Osteocyte (in vitro differentiated cells): ENCODE measurements at regions not wholly inside any gene's neighbourhood (a gene's known extent, or its start where the extent isn't known, plus 50 kb on each side); places are given as distances from the start of the nearest gene placed in this dataset.

ENCODE experiments used
- DNase-seq: peaks from one replicate; pipeline ENCODE4 v3.0.0; 2021; ENCODE audit warnings: mixed read lengths; ENCODE audit not compliant: unreplicated experiment; ENCODE audit errors: extremely low spot score
- H3K27ac Mint-ChIP-seq: one replicate; pipeline ENCODE4 v1.8.0; 2021; ENCODE audit warnings: mild to moderate bottlenecking, mixed read lengths; ENCODE audit not compliant: unreplicated experiment
- H3K27me3 Mint-ChIP-seq: one replicate; pipeline ENCODE4 v1.8.0; 2021; ENCODE audit warnings: mixed read lengths; ENCODE audit not compliant: unreplicated experiment
- H3K36me3 Mint-ChIP-seq: one replicate; pipeline ENCODE4 v1.8.0; 2021; ENCODE audit warnings: mixed read lengths; ENCODE audit not compliant: unreplicated experiment
- H3K4me1 Mint-ChIP-seq: one replicate; pipeline ENCODE4 v1.8.0; 2021; ENCODE audit warnings: mixed read lengths; ENCODE audit not compliant: unreplicated experiment
- H3K4me3 Mint-ChIP-seq: one replicate; pipeline ENCODE4 v1.8.0; 2021; ENCODE audit warnings: mild to moderate bottlenecking, moderate library complexity, mixed read lengths; ENCODE audit not compliant: unreplicated experiment
- H3K9me3 Mint-ChIP-seq: one replicate; pipeline ENCODE4 v1.8.0; 2021; ENCODE audit warnings: mixed read lengths; ENCODE audit not compliant: unreplicated experiment
- CTCF ChIP-seq: fragments of 200-600 bp; sonication (generic); IDR thresholded peaks from 2 replicates; pipeline ENCODE4 v1.5.0; 2021; ENCODE audit warnings: antibody characterized with exemption, mild to moderate bottlenecking, moderate library complexity

- H3K4me3 Mint-ChIP-seq, result no peak overlapping the region
- TF ChIP-seq CTCF, result no peak
- H3K27ac Mint-ChIP-seq, result no peak overlapping the region
- H3K36me3 Mint-ChIP-seq, result no peaks in the 10 kb centered on the region
- no peak for DNase-seq
- peaks cover 32% of the 10 kb centered on the region for H3K4me1 Mint-ChIP-seq
- no peaks in the 10 kb centered on the region for H3K9me3 Mint-ChIP-seq
- no peaks in the 10 kb centered on the region for H3K27me3 Mint-ChIP-seq
Observed at GRCh38 chr5:110347781-110348180, 378.7 kb downstream of the TMEM232 start.

- Mint-ChIP-seq H3K27me3 (no peaks in the 10 kb centered on the region), H3K36me3 (no peaks in the 10 kb centered on the region), H3K4me1 (peaks cover 54% of the 10 kb centered on the region), H3K9me3 (no peaks in the 10 kb centered on the region), H3K27ac (peak overlapping the region; percentile 56), H3K4me3 (no peak overlapping the region)
- DNase-seq, result no peak
- no peak for TF ChIP-seq CTCF
Observed at GRCh38 chr5:110351430-110351829, 375.0 kb downstream of the TMEM232 start.

GRCh38 chr5:110354311-110354710, 372.2 kb downstream of the TMEM232 start:
- H3K27me3 Mint-ChIP-seq, result no peaks in the 10 kb centered on the region
- H3K9me3 Mint-ChIP-seq, result no peaks in the 10 kb centered on the region
- peak overlapping the region; percentile 23 for H3K27ac Mint-ChIP-seq
- H3K4me1 Mint-ChIP-seq, result peaks cover 55% of the 10 kb centered on the region
- DNase-seq, result no peak
- no peaks in the 10 kb centered on the region for H3K36me3 Mint-ChIP-seq
- H3K4me3 Mint-ChIP-seq, result no peak overlapping the region
- no peak for TF ChIP-seq CTCF

GRCh38 chr5:110354915-110355644, 371.4 kb downstream of the TMEM232 start:
- DNase-seq, result no peak
- no peaks in the 10 kb centered on the region for H3K9me3 Mint-ChIP-seq
- H3K27ac Mint-ChIP-seq, result no peak overlapping the region
- no peak for TF ChIP-seq CTCF
- no peaks in the 10 kb centered on the region for H3K36me3 Mint-ChIP-seq
- no peaks in the 10 kb centered on the region for H3K27me3 Mint-ChIP-seq
- H3K4me3 Mint-ChIP-seq, result no peak overlapping the region
- H3K4me1 Mint-ChIP-seq, result peaks cover 55% of the 10 kb centered on the region

GRCh38 chr5:110356677-110357076, 369.8 kb downstream of the TMEM232 start:
- Mint-ChIP-seq H3K9me3 (no peaks in the 10 kb centered on the region), H3K27me3 (no peaks in the 10 kb centered on the region), H3K27ac (peak overlapping the region; percentile 4), H3K36me3 (no peaks in the 10 kb centered on the region), H3K4me1 (peaks cover 41% of the 10 kb centered on the region), H3K4me3 (no peak overlapping the region)
- no peak for DNase-seq
- TF ChIP-seq CTCF, result no peak
